ENCODE measurements at regions not wholly inside any gene's neighbourhood (a gene's known extent, or its start where the extent isn't known, plus 50 kb on each side); places are given as distances from the start of the nearest gene placed in this dataset.

DNA sequence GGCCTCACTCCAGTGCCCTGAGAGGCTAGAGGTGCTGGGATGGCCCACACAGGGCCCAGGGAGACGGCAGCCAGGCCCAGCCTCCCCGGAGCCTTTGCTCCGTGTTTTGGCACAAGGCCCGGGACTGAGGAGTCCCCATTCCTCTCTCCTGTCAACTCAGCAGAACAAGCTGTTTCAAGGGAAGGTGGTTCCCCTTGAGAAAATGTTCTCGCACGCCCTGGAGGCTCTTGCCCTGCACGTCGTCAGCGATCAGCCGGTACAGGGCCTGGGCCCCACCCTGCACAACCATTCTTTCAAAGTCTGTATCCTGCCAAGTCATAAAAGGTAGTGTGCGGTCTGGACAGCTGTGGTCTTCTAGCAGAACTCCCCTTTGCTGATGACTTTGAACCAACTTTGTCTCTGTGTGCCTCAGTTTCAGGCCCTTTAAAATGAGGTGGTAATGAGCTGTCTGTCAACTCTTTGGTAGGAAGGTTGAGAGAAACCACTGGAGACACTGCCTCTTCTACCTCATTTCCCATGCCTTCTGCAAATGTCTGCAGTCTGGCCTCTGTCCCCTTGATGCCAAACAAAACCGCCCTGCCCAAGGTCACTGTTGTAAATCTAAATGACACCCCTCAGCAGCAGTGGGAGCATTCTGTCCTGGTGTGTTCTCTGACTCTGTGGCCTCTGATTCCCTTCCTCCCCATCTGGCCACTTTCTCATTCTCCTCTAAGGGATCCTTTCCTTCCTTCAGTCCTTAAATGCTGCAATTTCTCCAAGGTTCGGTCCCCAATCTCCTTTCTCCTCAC is 138.6 kb upstream of the JUN start:
- no peak overlapping the region for H3K4me3 ChIP-seq (ENCODE audit: low read depth, low read length)
- DNase-seq (ENCODE audit: low read depth): no peak
- no peaks in the 10 kb centered on the region for H3K36me3 ChIP-seq (ENCODE audit: control insufficient read depth, insufficient read depth, low read length)
- no peaks in the 10 kb centered on the region for H3K27me3 ChIP-seq (ENCODE audit: control insufficient read depth, insufficient read depth, low read length)
- TF ChIP-seq, protein P1, sequence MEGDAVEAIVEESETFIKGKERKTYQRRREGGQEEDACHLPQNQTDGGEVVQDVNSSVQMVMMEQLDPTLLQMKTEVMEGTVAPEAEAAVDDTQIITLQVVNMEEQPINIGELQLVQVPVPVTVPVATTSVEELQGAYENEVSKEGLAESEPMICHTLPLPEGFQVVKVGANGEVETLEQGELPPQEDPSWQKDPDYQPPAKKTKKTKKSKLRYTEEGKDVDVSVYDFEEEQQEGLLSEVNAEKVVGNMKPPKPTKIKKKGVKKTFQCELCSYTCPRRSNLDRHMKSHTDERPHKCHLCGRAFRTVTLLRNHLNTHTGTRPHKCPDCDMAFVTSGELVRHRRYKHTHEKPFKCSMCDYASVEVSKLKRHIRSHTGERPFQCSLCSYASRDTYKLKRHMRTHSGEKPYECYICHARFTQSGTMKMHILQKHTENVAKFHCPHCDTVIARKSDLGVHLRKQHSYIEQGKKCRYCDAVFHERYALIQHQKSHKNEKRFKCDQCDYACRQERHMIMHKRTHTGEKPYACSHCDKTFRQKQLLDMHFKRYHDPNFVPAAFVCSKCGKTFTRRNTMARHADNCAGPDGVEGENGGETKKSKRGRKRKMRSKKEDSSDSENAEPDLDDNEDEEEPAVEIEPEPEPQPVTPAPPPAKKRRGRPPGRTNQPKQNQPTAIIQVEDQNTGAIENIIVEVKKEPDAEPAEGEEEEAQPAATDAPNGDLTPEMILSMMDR (IDR thresholded peaks at IDR 0.05; ENCODE audit: insufficient read depth, low read length, poor library complexity, severe bottlenecking): no peak

DNA sequence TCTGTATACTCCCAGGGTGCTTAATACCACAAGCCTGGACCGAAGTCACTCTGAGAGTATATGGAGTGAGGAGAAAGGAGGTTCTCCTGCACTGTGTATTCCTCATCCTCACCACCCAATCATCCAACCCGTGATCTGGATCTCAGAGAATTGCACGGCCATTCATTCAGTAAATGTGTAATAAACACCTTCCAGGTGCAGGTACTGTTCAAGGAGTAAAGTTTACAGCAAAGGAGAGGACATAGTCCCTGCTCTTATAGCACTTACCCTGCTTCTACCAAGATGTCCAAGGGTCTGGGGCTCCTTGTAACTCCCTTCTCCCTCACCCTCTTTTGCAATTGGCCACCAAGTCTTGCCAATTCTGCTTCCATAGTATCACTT is 139.2 kb upstream of the JUN start:
- Histone ChIP-seq H3K27me3 (ENCODE audit: control insufficient read depth, insufficient read depth, low read length) (no peaks in the 10 kb centered on the region), H3K36me3 (ENCODE audit: control insufficient read depth, insufficient read depth, low read length) (no peaks in the 10 kb centered on the region), H3K4me3 (ENCODE audit: low read depth, low read length) (no peak overlapping the region)
- DNase-seq (ENCODE audit: low read depth): no peak
- TF ChIP-seq, protein P1 (IDR thresholded peaks at IDR 0.05; ENCODE audit: insufficient read depth, low read length, poor library complexity, severe bottlenecking): no peak

DNA sequence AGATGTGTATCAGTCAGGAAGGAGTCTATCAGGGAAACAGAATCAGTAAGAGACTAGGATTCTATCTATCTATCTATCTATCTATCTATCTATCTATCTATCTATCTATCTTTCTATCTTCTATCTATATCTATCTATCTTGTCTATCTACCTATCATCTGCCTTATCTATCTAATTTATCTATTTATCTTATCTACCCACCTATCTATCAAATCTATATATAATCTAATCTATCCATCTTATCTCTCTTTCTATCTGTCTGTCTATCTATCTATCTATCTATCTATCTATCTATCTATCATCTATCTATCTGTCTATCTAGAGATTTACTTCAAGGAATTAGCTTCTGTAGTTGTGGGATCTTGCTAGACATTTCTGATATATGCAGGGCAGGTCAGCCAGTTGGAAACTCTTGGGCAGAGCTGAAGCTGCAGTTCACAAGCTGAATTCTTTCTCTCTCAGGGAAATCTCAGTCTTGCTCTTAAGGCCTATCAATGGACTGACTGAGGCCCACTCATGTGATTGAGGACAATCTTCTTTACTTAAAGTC is 140.2 kb upstream of the JUN start:
- H3K27me3 ChIP-seq (ENCODE audit: control insufficient read depth, insufficient read depth, low read length): no peaks in the 10 kb centered on the region
- H3K36me3 ChIP-seq (ENCODE audit: control insufficient read depth, insufficient read depth, low read length): no peaks in the 10 kb centered on the region
- DNase-seq (ENCODE audit: low read depth): no peak
- H3K4me3 ChIP-seq (ENCODE audit: low read depth, low read length): no peak overlapping the region
- TF ChIP-seq, protein P1 (IDR thresholded peaks at IDR 0.05; ENCODE audit: insufficient read depth, low read length, poor library complexity, severe bottlenecking): no peak

DNA sequence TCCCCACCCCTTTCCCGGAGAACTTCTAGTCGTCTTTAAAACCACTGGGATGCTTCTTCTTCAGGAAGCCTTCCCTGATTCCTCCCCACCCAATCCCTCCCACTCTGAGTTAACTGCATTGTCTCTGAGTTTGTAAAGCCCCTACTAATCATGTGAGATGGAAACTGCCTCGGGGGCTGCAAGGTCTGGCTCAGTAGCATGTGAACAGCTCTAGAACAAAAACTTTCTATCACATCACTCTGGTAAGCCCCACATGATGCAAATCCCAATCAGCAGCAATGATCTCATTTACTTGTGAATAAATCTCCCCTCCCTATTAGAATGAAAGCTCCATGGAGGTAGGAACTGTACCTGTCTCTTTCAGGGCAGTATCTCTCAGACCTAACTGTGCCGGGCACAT is 141.0 kb upstream of the JUN start:
- TF ChIP-seq, protein P1 (IDR thresholded peaks at IDR 0.05; ENCODE audit: insufficient read depth, low read length, poor library complexity, severe bottlenecking): no peak
- Histone ChIP-seq H3K27me3 (ENCODE audit: control insufficient read depth, insufficient read depth, low read length) (no peaks in the 10 kb centered on the region), H3K36me3 (ENCODE audit: control insufficient read depth, insufficient read depth, low read length) (no peaks in the 10 kb centered on the region), H3K4me3 (ENCODE audit: low read depth, low read length) (no peak overlapping the region)
- DNase-seq (ENCODE audit: low read depth): no peak

DNA sequence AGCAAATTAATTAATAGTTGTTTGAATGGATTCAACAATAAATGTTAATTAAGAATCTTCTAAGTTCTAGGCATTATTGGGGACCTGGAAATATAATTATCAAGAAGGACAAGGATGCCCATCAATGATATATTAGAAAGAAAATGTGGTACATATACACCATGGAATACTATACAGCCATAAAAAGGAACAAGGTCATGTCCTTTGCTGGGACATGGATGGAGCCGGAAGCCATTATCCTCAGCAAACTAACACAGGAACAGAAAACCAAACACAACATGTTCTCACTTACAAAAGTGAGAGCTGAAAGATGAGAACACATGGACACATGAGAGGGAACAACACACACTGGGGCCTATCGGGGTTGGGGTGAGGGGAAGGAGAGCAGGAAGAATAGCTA is 141.4 kb upstream of the JUN start:
- no peak for DNase-seq (ENCODE audit: low read depth)
- Histone ChIP-seq H3K27me3 (ENCODE audit: control insufficient read depth, insufficient read depth, low read length) (no peaks in the 10 kb centered on the region), H3K36me3 (ENCODE audit: control insufficient read depth, insufficient read depth, low read length) (no peaks in the 10 kb centered on the region), H3K4me3 (ENCODE audit: low read depth, low read length) (no peak overlapping the region)
- TF ChIP-seq, protein P1 (IDR thresholded peaks at IDR 0.05; ENCODE audit: insufficient read depth, low read length, poor library complexity, severe bottlenecking): no peak

DNA sequence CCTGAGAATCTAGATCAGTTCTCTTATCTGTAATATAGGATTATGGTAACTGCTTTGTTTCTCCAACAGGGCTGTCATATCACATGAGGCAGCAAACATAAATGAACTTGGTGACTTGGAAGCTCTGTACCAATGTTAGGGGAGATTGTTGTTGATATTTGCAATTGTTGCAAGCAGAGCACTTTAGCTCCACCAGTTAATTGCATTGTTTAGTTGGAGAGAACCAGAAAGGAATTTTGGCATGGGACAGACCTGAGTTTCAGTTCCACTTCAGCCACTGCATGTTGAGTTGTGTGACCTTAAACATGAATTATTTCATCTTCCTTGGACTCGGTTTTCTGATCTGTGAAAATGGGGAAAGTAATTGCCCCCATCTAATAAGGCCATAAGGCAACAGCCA is 142.3 kb upstream of the JUN start:
- H3K36me3 ChIP-seq (ENCODE audit: control insufficient read depth, insufficient read depth, low read length): no peaks in the 10 kb centered on the region
- H3K4me3 ChIP-seq (ENCODE audit: low read depth, low read length): no peak overlapping the region
- H3K27me3 ChIP-seq (ENCODE audit: control insufficient read depth, insufficient read depth, low read length): no peaks in the 10 kb centered on the region
- DNase-seq (ENCODE audit: low read depth): no peak
- TF ChIP-seq, protein P1 (IDR thresholded peaks at IDR 0.05; ENCODE audit: insufficient read depth, low read length, poor library complexity, severe bottlenecking): no peak

Measured in kidney epithelial cell (primary cell).